ENCODE measurements at regions not wholly inside any gene's neighbourhood (a gene's known extent, or its start where the extent isn't known, plus 50 kb on each side); places are given as distances from the start of the nearest gene placed in this dataset.
"Not testable (repeated sequence)": the region's sequence is repeated elsewhere in the genome, so short reads cannot be mapped to it uniquely, and the experiment has no call there.

DNA sequence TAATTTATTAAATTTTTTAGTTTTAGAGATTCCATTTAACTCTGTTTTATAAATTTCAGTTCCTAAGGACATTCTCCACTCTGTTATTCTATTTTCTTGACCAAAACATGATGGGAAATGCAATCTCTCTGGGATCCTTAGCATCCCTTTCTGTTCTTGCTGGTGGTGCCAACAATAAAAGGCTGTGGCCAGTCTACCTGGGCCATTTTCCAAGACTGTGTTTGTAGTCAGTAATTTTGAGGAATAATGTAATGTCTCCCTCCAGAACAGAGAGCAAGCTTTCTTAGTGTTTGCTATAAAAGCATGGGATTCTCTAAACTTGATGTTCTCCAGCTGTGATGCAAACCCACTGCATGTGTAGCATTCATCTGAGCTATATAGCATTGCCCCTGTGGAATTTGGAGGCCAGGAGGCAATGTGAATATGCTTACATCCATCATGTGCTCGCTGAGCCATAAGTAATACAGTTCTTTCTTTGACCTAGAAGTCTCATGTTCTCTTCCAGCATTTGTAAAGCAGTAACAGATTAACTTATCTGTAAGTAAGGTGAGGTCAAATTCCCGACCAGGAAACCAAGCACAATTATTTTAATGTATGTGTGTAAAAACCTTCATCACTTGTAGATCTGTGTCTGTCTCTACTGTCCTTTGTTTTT, 211.5 kb upstream of the TAS2R1 start:
- no peak for DNase-seq

GRCh38 chr5:9838916-9839315, 208.8 kb upstream of the TAS2R1 start:
- no peak for DNase-seq

- DNase-seq = no peak
Observed at GRCh38 chr5:9834871-9835770, 205.0 kb upstream of the TAS2R1 start.

DNA sequence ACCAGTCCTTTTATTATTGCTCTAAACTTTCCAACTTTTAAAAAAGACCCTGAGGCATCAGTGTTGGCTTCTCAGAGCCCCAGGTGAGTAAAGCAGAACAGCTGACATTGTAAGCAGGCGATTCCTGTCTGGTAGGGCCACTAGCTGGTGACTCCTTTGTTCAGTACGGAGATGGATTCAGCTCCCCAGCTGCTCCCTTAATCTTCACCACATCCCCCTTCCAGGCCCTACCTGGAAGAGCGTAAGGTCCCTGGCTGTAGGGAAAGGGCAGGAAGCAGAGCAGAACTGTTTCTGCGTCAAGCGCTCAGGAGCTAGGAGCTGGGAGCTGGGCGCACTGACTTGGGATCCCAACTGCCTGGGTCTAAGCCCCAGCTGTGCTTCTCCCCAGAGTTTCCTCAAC, 203.7 kb upstream of the TAS2R1 start:
- DNase-seq = no peak

DNA sequence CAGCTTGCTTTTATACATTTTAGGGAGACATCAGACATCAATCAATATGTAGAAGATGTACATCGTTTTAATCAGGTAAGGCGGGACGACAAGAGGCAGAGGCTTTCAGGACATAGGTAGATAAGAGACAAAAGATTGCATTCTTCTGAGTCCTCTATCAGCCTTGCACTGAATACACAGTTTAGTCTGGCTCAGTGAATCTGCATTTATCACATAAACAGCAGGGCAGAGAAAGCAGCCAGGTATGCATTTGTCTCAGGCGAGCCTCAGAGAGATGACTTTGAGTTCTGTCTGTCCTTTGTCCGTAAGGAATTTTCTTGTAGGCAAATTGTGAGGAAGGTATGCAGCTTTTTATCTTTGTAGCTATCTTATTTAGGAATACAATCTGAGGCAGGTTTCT, 202.8 kb upstream of the TAS2R1 start:
- no peak for DNase-seq

DNA sequence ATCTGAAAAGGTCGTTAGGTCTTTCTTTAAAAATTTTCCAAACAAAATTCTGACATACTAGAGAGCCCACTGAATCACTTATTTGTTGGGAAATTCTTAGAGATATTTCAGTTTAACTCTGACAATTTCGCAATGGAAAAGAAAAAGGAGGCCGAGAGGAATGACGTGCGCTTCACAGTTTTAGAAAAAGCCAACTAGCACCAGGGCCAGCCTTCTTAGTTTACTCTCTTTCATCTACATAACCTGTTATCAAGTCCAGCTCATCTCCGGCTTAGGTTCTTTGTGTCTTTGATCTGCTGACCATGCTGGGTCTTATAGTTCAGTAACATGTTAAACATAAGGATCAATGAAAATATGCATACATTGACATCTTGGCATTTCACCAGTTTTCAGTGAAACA, 201.7 kb upstream of the TAS2R1 start:
- no peak for DNase-seq

- DNase-seq = no peak
Observed at GRCh38 chr5:9830184-9830583, 200.0 kb upstream of the TAS2R1 start.

DNA sequence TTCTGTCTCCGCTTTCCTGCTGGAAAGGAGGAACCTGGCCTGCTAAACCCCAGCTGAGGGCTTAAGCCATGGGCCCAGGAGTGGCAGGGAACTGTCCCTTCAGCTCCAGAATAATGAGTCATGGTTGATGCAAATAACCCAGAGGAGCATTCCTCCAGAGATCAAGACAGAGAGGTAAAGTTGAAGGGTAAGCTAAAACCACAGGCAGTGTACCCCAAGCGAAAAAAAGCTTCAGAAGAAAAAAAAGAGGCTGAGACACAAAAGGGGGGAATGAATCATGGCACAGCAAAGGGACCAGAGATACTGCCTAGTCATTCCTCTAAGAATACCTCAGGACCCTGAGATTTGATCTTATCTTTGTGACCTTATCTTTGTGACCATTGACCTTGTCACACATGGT, 199.5 kb upstream of the TAS2R1 start:
- DNase-seq = no peak

DNA sequence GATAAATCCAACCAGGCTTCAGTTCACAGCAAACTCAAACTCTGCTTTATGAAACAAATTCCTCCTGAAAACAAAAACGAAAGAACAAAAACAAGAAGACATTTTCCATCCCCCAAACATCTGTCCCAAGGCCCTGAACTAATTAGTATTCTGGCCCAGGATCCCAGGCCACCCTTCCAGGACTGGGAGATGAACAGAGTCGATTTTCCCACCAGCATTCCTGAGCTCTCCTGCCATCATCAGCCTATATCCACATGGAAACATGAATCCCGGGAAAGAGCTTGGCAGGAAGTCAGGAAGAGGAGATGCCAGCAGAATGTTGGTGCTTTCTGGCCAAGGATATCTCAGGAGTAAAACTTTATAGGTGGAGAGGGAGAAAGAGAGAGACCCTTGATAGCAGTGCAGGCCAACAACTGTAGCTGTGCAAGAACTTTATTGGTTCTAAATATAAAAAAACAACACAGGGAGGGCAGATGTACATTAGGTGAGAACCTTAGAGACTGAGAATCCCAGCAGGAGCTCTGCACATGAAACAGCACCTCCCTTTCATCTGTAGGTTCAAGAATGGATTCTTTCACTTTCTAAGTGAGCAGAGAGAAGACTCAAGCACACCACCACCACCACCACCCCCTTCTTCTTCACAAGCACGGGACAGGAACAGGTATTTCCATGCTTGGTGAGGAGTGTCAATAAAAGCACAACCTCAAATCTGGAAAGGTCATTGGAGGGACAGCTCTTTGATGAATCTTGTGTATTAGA, 190.7 kb upstream of the TAS2R1 start:
- DNase-seq = no peak

DNA sequence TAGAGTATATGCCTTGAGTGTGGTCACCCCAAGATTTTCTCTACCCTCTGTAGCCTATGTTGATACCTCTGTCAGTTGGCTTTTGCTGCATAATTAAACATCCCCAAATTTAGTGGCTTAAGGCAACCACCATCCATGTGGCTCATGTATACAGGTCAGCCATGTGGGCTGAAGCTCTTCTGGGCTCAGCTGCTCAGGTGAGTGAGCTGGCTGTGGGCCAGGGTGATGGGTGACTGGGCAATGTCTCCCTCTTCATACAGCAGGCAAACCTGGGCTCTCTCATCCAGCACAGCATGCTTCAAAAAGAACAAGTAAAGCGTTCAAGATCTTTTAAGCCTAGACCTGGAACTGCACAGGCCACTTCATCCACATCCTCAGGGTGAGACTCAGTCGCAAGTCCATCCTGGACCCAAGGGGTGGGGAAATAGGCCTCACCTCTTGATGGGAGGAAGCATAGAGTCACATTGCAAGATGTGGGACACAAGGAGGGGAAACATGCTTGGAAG, 188.2 kb upstream of the TAS2R1 start:
- no peak for DNase-seq

DNA sequence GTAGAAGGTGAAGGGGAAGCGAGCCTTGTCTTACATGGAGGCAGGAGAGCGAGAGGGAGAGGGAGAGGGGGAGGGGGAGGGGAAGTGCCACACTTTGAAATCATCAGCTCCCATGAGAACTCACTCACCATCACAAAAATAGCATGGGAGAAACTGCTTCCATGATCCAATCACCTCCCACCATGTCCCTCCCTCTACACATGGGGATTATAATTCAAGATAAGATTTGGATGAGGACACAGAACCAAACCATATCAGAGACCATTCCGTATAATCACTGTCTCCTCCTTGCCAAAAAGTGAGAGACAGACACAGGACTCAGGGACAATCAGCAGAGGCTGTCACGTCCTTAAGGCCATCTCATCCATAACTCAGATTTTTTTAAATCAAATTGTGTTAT, 187.7 kb upstream of the TAS2R1 start:
- no peak for DNase-seq

- no peak for DNase-seq
Observed at GRCh38 chr5:9815051-9815450, 184.9 kb upstream of the TAS2R1 start.

DNA sequence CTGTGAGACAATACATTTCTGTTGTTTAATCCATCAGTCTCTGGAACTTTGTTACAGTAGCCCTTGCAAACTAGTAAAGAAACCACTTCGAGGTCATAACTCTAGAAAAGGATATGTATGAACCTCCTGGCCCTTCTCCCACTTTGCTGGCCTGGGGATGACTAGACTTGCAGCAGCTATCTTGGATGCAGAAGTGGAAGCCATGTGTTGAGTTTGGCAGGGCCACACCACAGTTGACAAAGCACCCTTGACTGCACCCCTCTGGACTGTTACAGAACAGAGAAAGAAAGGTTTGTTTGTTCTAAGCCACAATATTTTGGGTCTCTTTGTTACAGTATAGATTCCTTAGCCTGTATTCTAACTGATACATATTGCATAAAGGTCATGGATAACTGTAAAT, 183.2 kb upstream of the TAS2R1 start:
- DNase-seq = no peak

- DNase-seq = not testable (repeated sequence)
Observed at GRCh38 chr5:9807366-9807765, 177.2 kb upstream of the TAS2R1 start.

DNA sequence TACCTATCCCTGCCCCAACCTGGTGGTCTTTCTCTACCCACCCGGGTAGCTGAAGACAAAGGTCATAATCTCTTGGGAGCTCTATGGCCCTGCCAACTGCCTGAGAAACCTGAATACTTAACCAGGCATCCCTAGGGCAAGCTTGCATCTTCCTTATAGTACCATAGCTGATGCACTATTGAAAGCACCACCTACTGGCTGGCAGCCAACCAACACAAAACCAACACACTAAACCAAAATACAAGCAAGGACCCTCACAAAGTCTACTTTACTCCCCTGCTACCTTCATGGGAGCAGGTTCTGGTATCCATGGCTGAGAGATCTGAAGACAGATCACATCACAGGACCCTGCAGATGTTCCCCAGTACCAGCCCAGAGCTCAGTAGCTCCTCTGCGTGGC, 171.8 kb upstream of the TAS2R1 start:
- DNase-seq = no peak

DNA sequence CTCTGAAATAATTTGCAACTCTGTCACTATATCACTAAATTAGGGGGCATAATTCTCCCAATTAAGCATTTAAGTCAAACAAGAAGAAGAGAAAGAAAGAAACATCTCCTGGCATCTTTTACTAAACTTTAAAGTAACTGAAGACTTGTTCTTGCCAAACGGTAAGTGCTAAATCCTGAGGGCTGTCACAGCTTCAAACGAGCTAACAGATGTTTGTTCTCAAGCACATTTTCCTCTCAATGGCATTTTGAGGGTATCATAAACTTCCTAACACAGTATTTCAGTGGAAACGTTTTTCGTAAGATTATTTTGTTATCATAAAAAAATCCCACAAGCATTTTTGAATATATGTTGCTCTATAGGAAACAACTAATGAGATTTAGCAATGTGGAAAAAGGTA, 169.5 kb upstream of the TAS2R1 start:
- DNase-seq = no peak

DNA sequence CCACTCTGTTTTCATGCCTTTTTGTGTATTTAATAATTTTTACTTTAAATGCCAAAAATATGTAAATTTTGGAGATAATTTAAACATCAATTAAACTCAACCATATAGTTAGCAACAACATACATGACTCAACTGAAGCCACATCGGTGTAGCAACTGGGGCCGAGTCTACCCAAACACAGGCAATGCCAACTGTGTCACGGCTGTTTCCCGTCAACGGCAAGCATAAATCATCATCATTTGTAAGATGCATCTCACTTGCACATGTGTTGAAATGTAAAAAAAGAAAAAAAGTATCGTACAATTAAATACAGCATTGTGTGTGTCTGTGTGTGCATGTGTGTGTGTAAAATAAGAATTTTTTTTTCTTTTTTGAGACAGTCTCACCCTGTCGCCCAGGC, 160.1 kb upstream of the TAS2R1 start:
- no peak for DNase-seq

DNA sequence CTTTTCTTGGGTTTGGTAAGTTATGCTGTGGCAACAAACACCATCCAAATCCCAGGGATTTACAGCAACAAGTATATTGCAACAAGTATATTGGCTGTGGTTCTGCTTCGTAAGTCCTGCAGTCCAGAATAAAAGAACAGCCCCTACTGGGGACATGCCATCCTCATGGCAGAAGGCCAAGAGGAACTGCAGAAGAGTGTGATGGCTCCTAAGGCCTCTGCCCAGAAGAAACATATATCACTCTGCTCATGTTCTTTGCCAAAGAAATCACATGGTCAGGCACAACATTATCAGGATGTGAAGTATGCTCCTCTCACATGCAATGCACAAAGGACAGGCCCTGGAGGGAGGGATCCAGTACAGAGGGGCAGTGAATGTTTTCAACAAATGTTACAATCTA, 159.6 kb upstream of the TAS2R1 start:
- DNase-seq = no peak

- DNase-seq = no peak
Observed at GRCh38 chr5:9787861-9788600, 157.9 kb upstream of the TAS2R1 start.

DNA sequence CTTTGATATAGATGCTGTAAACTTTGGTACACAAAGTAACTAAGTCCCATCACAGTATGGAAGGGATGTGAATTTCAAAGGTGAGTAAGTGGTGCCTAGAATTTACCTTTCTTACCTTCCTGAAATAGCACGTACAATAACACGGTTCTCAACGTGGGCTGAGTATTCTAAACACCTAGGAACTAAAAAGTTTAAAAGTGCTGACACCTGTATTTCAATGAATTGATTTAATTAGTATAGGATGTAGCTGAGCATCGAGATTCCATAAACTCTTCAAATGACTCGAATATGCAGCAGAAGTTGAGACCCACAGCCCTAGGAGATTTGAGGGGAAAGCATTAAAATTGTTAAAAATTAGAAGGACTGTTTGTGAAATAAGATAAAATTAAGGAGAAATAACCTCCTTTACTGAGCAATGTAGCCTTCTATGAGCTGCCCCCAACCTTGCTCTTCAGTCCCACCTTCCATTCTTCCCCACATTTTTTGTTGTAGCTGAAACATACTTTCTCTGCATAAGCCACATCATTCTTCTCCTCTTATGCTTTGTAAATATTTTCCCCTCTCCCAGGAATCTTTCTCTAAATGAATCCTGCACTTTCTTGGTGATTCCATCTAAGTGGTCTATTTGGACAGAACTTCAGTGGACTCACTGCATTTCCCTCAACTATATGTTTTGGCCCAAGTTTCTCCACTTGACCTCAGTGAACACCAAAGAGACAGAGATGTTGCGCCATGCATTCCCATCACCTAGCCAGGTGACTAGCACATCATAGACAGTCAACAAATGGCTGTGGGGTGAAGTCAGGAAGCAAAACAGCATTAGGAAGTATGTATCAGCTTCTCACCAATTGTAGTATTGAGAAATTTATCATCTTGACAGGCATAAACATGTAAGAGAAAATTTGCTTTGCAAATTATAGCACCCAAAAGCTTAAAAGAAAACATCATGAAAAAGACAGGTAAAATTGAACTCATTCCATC, 156.5 kb upstream of the TAS2R1 start:
- DNase-seq = no peak

DNA sequence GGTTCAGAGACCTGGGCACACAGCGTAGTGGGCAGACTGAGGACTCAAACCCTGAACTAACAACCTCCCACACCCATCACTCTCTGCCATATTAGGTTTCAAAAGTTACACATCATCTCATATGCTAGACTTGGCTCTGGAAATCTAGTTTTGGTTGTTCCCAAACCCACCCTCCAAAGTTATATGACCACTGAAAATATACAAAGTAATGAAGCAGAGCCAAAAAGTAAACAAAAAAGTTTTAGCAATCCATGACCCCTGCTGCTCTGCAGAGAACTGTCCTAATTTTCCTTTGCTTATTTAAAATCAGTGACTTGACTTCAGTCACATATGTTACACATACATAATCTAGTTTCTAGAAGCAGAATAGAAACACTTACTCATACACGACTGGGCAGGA, 155.6 kb upstream of the TAS2R1 start:
- DNase-seq = no peak

DNA sequence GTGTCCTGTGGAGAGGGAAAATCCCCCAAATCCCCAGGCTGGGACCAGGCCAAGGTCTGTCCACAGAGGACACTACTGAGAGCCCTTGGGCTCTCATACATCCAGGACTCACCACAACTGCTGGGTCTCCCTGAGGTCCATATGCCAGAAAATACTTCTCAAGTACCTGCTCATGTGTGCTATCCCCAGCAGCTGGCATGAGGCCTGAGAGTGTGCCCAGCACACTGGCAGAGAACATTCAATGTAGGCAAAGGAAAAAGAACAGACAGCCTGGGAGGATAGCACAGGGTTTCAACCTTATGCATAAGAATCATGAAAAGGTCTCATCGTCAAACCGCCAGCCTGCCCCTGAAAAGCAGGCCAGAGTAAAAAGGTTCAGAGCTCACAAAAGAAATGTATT, 154.1 kb upstream of the TAS2R1 start:
- DNase-seq = no peak
